Hepatocyte (in vitro differentiated cells): ENCODE measurements at regions not wholly inside any gene's neighbourhood (a gene's known extent, or its start where the extent isn't known, plus 50 kb on each side); places are given as distances from the start of the nearest gene placed in this dataset.

Experiments used
- DNase-seq: peaks from one replicate; pipeline ENCODE4 v3.0.0-alpha.2; 2016; ENCODE audit warnings: low spot score
- H2AFZ ChIP-seq: fragments of 200-600 bp; sonication (generic); 2 replicates; pipeline ENCODE4 v1.6.0; 2016; ENCODE audit warnings: antibody characterized with exemption, mild to moderate bottlenecking
- H3K27ac ChIP-seq: fragments of 200-600 bp; sonication (generic); 2 replicates; pipeline ENCODE4 v1.5.1; 2016; ENCODE audit warnings: mild to moderate bottlenecking
- H3K27me3 ChIP-seq: fragments of 200-600 bp; sonication (generic); 2 replicates; pipeline ENCODE4 v1.6.1; 2016
- H3K36me3 ChIP-seq: fragments of 200-600 bp; sonication (generic); replicated peaks from 2 replicates; pipeline ENCODE4 v1.5.1; 2016; ENCODE audit warnings: low read depth; ENCODE audit not compliant: insufficient read depth
- H3K4me1 ChIP-seq: fragments of 200-600 bp; sonication (generic); 2 replicates; pipeline ENCODE4 v1.5.1; 2016; ENCODE audit warnings: mild to moderate bottlenecking, moderate library complexity; ENCODE audit not compliant: insufficient read depth
- H3K4me2 ChIP-seq: fragments of 200-600 bp; sonication (generic); 2 replicates; pipeline ENCODE4 v1.6.0; 2016
- H3K4me3 ChIP-seq: fragments of 200-600 bp; sonication (generic); 2 replicates; pipeline ENCODE4 v1.5.1; 2016; ENCODE audit warnings: mild to moderate bottlenecking
- H3K79me2 ChIP-seq: fragments of 200-600 bp; sonication (generic); 2 replicates; pipeline ENCODE4 v1.6.0; 2017; ENCODE audit warnings: mild to moderate bottlenecking
- H3K9me2 ChIP-seq: fragments of 200-600 bp; sonication (generic); replicated peaks from 2 replicates; pipeline ENCODE4 v1.6.0; 2017; ENCODE audit warnings: mild to moderate bottlenecking; ENCODE audit not compliant: insufficient read depth
- H3K9me3 ChIP-seq: fragments of 200-600 bp; sonication (generic); 2 replicates; pipeline ENCODE4 v1.5.1; 2016; ENCODE audit warnings: low read depth, mild to moderate bottlenecking
- H4K20me1 ChIP-seq: fragments of 200-600 bp; sonication (generic); 2 replicates; pipeline ENCODE4 v1.6.0; 2016; ENCODE audit warnings: mild to moderate bottlenecking; ENCODE audit not compliant: insufficient read depth, poor library complexity, severe bottlenecking
- CTCF ChIP-seq: fragments of 200-600 bp; sonication (generic); IDR thresholded peaks from 2 replicates; pipeline ENCODE4 v1.5.1; 2016; ENCODE audit warnings: antibody characterized with exemption, mild to moderate bottlenecking; ENCODE audit not compliant: poor library complexity
- EZH2 ChIP-seq: fragments of 200-600 bp; sonication (generic); IDR thresholded peaks from 2 replicates; pipeline ENCODE4 v1.6.1; 2016; ENCODE audit warnings: antibody characterized with exemption, mild to moderate bottlenecking, borderline replicate concordance
- EZH2phosphoT487 ChIP-seq: fragments of 200-600 bp; sonication (generic); IDR thresholded peaks from one replicate; pipeline ENCODE4 v1.6.1; 2018; ENCODE audit warnings: antibody characterized with exemption, mild to moderate bottlenecking, low read depth, moderate library complexity; ENCODE audit not compliant: unreplicated experiment, severe bottlenecking
- WGBS: methylation state at CpG from one replicate; pipeline ENCODE4 v1.1.6; 2016; ENCODE audit warnings: low lambda C conversion rate; ENCODE audit errors: missing lambda C conversion rate; 5-methylcytosine and 5-hydroxymethylcytosine counted together

GRCh38 chr21:15367061-15367626 lies 302.3 kb upstream of the NRIP1 start:
- Histone ChIP-seq H3K4me1 (peaks cover 4% of the 10 kb centered on the region), H3K36me3 (no peaks in the 10 kb centered on the region), H3K27me3 (no peaks in the 10 kb centered on the region), H3K4me2 (no peak overlapping the region), H3K4me3 (no peak overlapping the region), H4K20me1 (no peaks in the 10 kb centered on the region), H3K9me3 (no peaks in the 10 kb centered on the region), H3K79me2 (no peaks in the 10 kb centered on the region), H2AFZ (no peak overlapping the region), H3K27ac (no peak overlapping the region), H3K9me2 (no peaks in the 10 kb centered on the region)
- DNase-seq, result no peak
- no peak for TF ChIP-seq EZH2phosphoT487
- TF ChIP-seq CTCF, result no peak
- no peak for TF ChIP-seq EZH2
- 77% methylated on average over 7 of the region's 7 CpGs for WGBS

GRCh38 chr21:15370462-15370975 lies 305.7 kb upstream of the NRIP1 start:
- Histone ChIP-seq H3K9me2 (no peaks in the 10 kb centered on the region), H3K79me2 (no peaks in the 10 kb centered on the region), H3K4me1 (peaks cover 4% of the 10 kb centered on the region), H4K20me1 (no peaks in the 10 kb centered on the region), H3K27ac (no peak overlapping the region), H3K27me3 (no peaks in the 10 kb centered on the region), H2AFZ (no peak overlapping the region), H3K36me3 (no peaks in the 10 kb centered on the region), H3K4me3 (no peak overlapping the region), H3K4me2 (no peak overlapping the region), H3K9me3 (no peaks in the 10 kb centered on the region)
- 96% methylated on average over 8 of the region's 8 CpGs for WGBS
- TF ChIP-seq EZH2 (no peak), CTCF (no peak), EZH2phosphoT487 (no peak)
- no peak for DNase-seq

- Histone ChIP-seq H3K79me2 (no peaks in the 10 kb centered on the region), H2AFZ (no peak overlapping the region), H3K27ac (no peak overlapping the region), H3K4me2 (no peak overlapping the region), H3K36me3 (no peaks in the 10 kb centered on the region), H3K4me3 (no peak overlapping the region), H3K27me3 (no peaks in the 10 kb centered on the region), H3K9me3 (no peaks in the 10 kb centered on the region), H3K9me2 (no peaks in the 10 kb centered on the region), H4K20me1 (no peaks in the 10 kb centered on the region), H3K4me1 (no peaks in the 10 kb centered on the region)
- no peak for TF ChIP-seq CTCF
- TF ChIP-seq EZH2phosphoT487, result no peak
- TF ChIP-seq EZH2, result no peak
- DNase-seq, result no peak
- WGBS, result 87% methylated on average over 1 of the region's 1 CpG
Observed at GRCh38 chr21:15373941-15374340, 309.1 kb upstream of the NRIP1 start.
